ENCODE measurements at regions not wholly inside any gene's neighbourhood (a gene's known extent, or its start where the extent isn't known, plus 50 kb on each side); places are given as distances from the start of the nearest gene placed in this dataset.

DNA sequence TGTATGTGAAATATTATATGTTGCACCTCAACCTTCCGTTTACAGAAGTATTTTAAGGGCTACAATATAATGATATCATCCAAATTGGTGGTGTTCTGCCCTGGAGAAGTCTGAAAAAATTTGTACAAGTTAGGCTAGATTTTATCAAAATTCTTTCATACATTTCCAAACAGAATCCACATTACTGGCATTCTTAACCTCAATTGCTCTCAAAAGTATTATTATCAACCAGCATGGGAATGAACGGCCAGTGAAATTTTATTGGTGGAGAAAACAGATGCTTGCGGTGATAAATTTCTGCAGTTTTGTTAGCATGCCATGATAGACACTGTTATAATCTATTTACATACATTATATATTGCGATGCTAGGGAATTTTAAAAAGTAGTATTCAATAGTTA, 88.3 kb upstream of the TFPI start:
- DNase-seq (ENCODE audit: low read depth): no peak
- no peak for TF ChIP-seq POLR2A (IDR thresholded peaks at IDR 0.05; ENCODE audit: extremely low read depth, insufficient read length)
- TF ChIP-seq, protein P1, sequence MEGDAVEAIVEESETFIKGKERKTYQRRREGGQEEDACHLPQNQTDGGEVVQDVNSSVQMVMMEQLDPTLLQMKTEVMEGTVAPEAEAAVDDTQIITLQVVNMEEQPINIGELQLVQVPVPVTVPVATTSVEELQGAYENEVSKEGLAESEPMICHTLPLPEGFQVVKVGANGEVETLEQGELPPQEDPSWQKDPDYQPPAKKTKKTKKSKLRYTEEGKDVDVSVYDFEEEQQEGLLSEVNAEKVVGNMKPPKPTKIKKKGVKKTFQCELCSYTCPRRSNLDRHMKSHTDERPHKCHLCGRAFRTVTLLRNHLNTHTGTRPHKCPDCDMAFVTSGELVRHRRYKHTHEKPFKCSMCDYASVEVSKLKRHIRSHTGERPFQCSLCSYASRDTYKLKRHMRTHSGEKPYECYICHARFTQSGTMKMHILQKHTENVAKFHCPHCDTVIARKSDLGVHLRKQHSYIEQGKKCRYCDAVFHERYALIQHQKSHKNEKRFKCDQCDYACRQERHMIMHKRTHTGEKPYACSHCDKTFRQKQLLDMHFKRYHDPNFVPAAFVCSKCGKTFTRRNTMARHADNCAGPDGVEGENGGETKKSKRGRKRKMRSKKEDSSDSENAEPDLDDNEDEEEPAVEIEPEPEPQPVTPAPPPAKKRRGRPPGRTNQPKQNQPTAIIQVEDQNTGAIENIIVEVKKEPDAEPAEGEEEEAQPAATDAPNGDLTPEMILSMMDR (IDR thresholded peaks at IDR 0.05; ENCODE audit: low read depth, low read length): no peak
- TF ChIP-seq MYC (IDR thresholded peaks at IDR 0.05; ENCODE audit: low read depth, low read length): no peak
- TF ChIP-seq, protein P2, sequence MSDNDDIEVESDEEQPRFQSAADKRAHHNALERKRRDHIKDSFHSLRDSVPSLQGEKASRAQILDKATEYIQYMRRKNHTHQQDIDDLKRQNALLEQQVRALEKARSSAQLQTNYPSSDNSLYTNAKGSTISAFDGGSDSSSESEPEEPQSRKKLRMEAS (IDR thresholded peaks at IDR 0.05; ENCODE audit: low read depth, low read length): no peak

DNA sequence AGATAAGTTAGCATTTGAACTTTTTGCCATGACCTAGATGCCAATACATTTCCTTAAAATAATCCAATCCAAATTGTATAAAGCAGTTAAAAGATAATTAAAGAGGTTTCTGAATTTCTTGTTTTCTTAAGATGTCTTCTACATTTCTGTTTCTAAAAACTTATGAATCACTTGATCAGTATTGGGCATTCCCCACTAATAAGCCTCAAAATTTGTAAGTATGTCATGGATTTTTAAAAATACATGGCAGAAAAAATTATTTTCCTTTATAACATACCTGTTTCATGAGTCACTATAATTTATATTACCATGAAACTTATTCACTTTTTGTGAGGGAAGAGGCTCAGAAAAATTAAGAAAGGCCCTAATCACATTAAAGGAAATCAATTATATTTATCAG, 90.3 kb upstream of the TFPI start:
- DNase-seq (ENCODE audit: low read depth): no peak
- H3K4me3 ChIP-seq (ENCODE audit: low read depth, low read length): no peak overlapping the region

More for the DNA sequence above, 88.3 kb upstream of the TFPI start:
- no peak overlapping the region for H3K4me3 ChIP-seq (ENCODE audit: low read depth, low read length)

DNA sequence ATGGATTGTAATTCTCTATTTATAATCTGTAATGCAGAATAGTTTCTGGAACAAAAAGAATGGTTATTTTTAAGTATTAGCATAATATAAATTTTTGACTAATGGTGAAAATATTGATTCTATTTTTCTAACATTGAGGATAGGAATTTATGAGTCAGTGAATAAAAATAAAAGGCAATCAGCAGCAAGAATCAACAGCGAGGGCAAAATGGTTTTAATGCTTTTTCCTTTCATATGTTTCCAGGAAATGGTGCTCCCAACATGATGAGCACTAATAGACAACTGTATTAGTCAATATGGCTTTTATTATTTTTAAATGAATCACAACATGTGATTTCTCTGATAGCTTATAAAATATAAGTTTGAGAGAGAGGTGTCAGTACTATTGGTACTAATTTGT, 90.7 kb upstream of the TFPI start:
- no peak for DNase-seq (ENCODE audit: low read depth)
- TF ChIP-seq POLR2A (IDR thresholded peaks at IDR 0.05; ENCODE audit: extremely low read depth, insufficient read length) (no peak), MYC (IDR thresholded peaks at IDR 0.05; ENCODE audit: low read depth, low read length) (no peak)
- TF ChIP-seq, protein P2 (IDR thresholded peaks at IDR 0.05; ENCODE audit: low read depth, low read length): no peak
- TF ChIP-seq, protein P1 (IDR thresholded peaks at IDR 0.05; ENCODE audit: low read depth, low read length): no peak
- H3K4me3 ChIP-seq (ENCODE audit: low read depth, low read length): no peak overlapping the region

More for the DNA sequence above, 90.3 kb upstream of the TFPI start:
- TF ChIP-seq POLR2A (IDR thresholded peaks at IDR 0.05; ENCODE audit: extremely low read depth, insufficient read length) (no peak), MYC (IDR thresholded peaks at IDR 0.05; ENCODE audit: low read depth, low read length) (no peak)
- TF ChIP-seq, protein P1 (IDR thresholded peaks at IDR 0.05; ENCODE audit: low read depth, low read length): no peak
- TF ChIP-seq, protein P2 (IDR thresholded peaks at IDR 0.05; ENCODE audit: low read depth, low read length): no peak

DNA sequence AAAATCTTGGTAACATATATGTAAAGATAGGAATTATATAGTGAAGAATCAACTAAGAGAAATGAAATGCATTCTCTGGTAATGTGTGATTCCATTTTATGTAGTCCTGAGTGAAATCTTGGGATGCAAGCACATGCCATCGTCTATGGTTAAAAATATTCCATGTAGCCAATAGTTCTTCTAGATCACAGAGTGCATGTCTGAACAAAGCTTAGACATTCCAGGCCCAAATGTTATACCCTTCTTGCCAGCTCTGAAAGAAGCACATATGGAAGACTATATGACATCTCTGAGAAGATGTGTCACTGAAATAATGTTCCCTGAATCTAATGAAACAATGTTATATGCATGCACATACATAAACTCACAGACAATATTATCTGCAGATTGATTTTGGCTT, 92.3 kb upstream of the TFPI start:
- no peak for DNase-seq (ENCODE audit: low read depth)
- TF ChIP-seq, protein P1 (IDR thresholded peaks at IDR 0.05; ENCODE audit: low read depth, low read length): no peak
- TF ChIP-seq MYC (IDR thresholded peaks at IDR 0.05; ENCODE audit: low read depth, low read length) (no peak), POLR2A (IDR thresholded peaks at IDR 0.05; ENCODE audit: extremely low read depth, insufficient read length) (no peak)
- TF ChIP-seq, protein P2 (IDR thresholded peaks at IDR 0.05; ENCODE audit: low read depth, low read length): no peak
- H3K4me3 ChIP-seq (ENCODE audit: low read depth, low read length): no peak overlapping the region

DNA sequence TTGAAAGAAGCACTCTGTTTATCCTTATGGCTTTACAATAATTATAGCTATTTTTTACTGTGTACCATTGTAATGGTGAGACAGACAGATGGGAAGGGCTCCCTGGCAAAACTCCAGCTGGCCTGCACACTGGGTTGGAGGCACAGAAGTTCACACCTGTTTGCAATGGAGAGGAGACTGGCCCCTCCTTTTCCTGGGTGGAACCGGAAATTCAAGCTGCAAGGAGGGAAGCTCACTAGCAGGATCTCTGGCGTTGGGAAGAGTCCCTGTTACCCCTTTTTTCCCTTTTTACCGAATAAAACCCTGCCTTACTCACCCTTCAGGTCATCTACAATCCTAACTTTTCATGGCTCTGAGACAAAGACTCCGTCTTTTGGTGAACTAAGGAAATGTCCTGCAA, 100.3 kb upstream of the TFPI start:
- H3K4me3 ChIP-seq (ENCODE audit: low read depth, low read length): no peak overlapping the region
- TF ChIP-seq, protein P1 (IDR thresholded peaks at IDR 0.05; ENCODE audit: low read depth, low read length): no peak
- TF ChIP-seq MYC (IDR thresholded peaks at IDR 0.05; ENCODE audit: low read depth, low read length): no peak
- TF ChIP-seq, protein P2 (IDR thresholded peaks at IDR 0.05; ENCODE audit: low read depth, low read length): no peak
- no peak for TF ChIP-seq POLR2A (IDR thresholded peaks at IDR 0.05; ENCODE audit: extremely low read depth, insufficient read length)
- no peak for DNase-seq (ENCODE audit: low read depth)

Measured in NB4 (cell line).